ENCODE measurements at regions not wholly inside any gene's neighbourhood (a gene's known extent, or its start where the extent isn't known, plus 50 kb on each side); places are given as distances from the start of the nearest gene placed in this dataset.

DNA sequence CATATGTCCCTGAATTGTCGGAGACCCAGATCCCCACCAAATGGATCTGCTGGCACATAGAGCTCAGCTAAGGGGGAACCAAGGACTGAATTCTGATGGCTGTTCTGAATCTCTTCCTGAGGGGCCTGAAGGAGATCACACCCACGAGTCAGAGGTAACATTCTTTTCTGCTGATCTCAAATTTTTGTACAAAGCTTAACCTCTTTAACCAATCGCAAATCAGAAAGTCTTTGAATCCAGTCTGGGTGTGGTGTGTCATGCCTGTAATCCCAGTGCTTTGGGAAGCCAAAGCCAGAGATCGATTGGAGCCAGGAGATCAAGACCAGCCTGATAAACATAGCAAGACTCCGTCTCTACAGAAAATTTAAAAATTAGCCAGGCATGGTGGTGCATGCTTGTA is 62.8 kb upstream of the PRRC2C start:
- Histone ChIP-seq H3K4me2 (ENCODE audit: low read length) (no peak overlapping the region), H3K9me2 (ENCODE audit: insufficient read depth, low read length) (no peaks in the 10 kb centered on the region), H3K79me2 (ENCODE audit: insufficient read depth, low read depth, low read length) (no peaks in the 10 kb centered on the region), H3K27ac (ENCODE audit: low read depth, low read length, poor library complexity, severe bottlenecking) (no peak overlapping the region), H3K4me1 (ENCODE audit: insufficient read depth, low read length, poor library complexity, severe bottlenecking) (no peaks in the 10 kb centered on the region), H3K36me3 (ENCODE audit: insufficient read depth, low read length) (no peaks in the 10 kb centered on the region), H4K20me1 (ENCODE audit: insufficient read depth, low read length) (no peaks in the 10 kb centered on the region), H2AFZ (ENCODE audit: low read length) (no peak overlapping the region), H3K9me3 (ENCODE audit: low read length) (no peaks in the 10 kb centered on the region), H3K4me3 (ENCODE audit: low read depth, low read length, poor library complexity, severe bottlenecking) (no peak overlapping the region)
- DNase-seq (ENCODE audit: low spot score) = no peak
- TF ChIP-seq EZH2phosphoT487 (IDR thresholded peaks at IDR 0.05; ENCODE audit: borderline replicate concordance, low read depth, low read length) = no peak
- TF ChIP-seq, protein P1, sequence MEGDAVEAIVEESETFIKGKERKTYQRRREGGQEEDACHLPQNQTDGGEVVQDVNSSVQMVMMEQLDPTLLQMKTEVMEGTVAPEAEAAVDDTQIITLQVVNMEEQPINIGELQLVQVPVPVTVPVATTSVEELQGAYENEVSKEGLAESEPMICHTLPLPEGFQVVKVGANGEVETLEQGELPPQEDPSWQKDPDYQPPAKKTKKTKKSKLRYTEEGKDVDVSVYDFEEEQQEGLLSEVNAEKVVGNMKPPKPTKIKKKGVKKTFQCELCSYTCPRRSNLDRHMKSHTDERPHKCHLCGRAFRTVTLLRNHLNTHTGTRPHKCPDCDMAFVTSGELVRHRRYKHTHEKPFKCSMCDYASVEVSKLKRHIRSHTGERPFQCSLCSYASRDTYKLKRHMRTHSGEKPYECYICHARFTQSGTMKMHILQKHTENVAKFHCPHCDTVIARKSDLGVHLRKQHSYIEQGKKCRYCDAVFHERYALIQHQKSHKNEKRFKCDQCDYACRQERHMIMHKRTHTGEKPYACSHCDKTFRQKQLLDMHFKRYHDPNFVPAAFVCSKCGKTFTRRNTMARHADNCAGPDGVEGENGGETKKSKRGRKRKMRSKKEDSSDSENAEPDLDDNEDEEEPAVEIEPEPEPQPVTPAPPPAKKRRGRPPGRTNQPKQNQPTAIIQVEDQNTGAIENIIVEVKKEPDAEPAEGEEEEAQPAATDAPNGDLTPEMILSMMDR (conservative IDR thresholded peaks at IDR 0.05; ENCODE audit: low read length) = no peak
- no TSS peak for BruUV-seq (replicated peaks)
- CTCF ChIA-PET (ENCODE audit: unreplicated experiment) = no interaction called here
- intact Hi-C loops (cut with micrococcal nuclease; ENCODE audit: unreplicated experiment) = no loop called here
- POLR2A ChIA-PET = interaction anchor here (0.7 kb wide), 1 partner anchor 10 kb away, joined by 4 read pairs; no protein-coding TSS in a partner anchor

DNA sequence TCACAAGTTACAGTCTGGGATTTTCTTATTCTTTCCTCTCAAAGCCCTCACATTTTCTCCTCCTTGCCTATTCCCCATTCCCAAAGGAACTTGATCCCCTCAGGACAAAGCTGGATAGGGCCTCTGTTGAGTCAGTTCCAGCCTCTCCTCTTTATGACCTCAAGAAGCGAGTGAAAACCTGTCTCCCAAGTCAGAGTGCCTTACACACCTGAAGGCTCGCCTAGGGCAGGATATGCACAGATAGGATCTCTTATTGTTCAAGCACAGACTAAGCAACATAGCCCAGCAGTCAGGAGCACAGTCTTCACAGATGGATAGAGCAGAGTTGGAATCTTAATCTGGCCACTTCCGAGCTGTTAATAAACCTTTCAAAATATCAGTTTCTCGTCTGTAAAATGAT is 60.8 kb upstream of the PRRC2C start:
- no peak overlapping the region for H3K27ac ChIP-seq (ENCODE audit: low read depth, low read length, poor library complexity, severe bottlenecking)
- H2AFZ ChIP-seq (ENCODE audit: low read length) = no peak overlapping the region
- H3K36me3 ChIP-seq (ENCODE audit: insufficient read depth, low read length) = no peaks in the 10 kb centered on the region
- no peaks in the 10 kb centered on the region for H3K9me3 ChIP-seq (ENCODE audit: low read length)
- H3K4me2 ChIP-seq (ENCODE audit: low read length) = no peak overlapping the region
- POLR2A ChIA-PET = interaction anchor here (1.1 kb wide), 1 partner anchor 18 kb away, joined by 6 read pairs; no protein-coding TSS in a partner anchor
- BruUV-seq (replicated peaks) = no TSS peak
- no peak overlapping the region for H3K4me3 ChIP-seq (ENCODE audit: low read depth, low read length, poor library complexity, severe bottlenecking)
- H4K20me1 ChIP-seq (ENCODE audit: insufficient read depth, low read length) = no peaks in the 10 kb centered on the region
- H3K79me2 ChIP-seq (ENCODE audit: insufficient read depth, low read depth, low read length) = no peaks in the 10 kb centered on the region
- no peaks in the 10 kb centered on the region for H3K9me2 ChIP-seq (ENCODE audit: insufficient read depth, low read length)
- CTCF ChIA-PET (ENCODE audit: unreplicated experiment) = no interaction called here
- DNase-seq (ENCODE audit: low spot score) = no peak
- no peaks in the 10 kb centered on the region for H3K4me1 ChIP-seq (ENCODE audit: insufficient read depth, low read length, poor library complexity, severe bottlenecking)
- intact Hi-C loops (cut with micrococcal nuclease; ENCODE audit: unreplicated experiment) = no loop called here
- TF ChIP-seq EZH2phosphoT487 (IDR thresholded peaks at IDR 0.05; ENCODE audit: borderline replicate concordance, low read depth, low read length) = no peak
- TF ChIP-seq, protein P1 (conservative IDR thresholded peaks at IDR 0.05; ENCODE audit: low read length) = no peak

DNA sequence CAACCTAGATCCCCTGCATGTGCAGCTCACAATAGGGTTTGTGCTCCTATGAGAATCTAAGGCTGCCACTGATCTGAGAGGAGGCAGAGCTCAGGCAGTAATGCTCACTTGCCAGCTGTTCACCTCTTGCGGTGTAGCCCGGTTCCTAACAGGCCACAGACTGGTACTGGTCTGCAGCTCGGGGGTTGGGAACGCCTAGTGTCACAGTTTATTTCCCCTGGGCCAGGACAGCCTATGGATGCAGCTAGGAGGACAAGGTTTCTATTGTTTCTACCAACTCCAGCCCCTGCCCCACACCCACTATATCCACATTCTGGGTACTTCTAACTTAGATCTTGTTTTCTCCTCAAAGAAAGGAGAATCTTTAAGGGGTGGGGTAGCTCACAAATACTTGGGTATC is 58.7 kb upstream of the PRRC2C start:
- H4K20me1 ChIP-seq (ENCODE audit: insufficient read depth, low read length) = no peaks in the 10 kb centered on the region
- no peaks in the 10 kb centered on the region for H3K79me2 ChIP-seq (ENCODE audit: insufficient read depth, low read depth, low read length)
- DNase-seq (ENCODE audit: low spot score) = no peak
- H3K9me3 ChIP-seq (ENCODE audit: low read length) = no peaks in the 10 kb centered on the region
- no peaks in the 10 kb centered on the region for H3K4me1 ChIP-seq (ENCODE audit: insufficient read depth, low read length, poor library complexity, severe bottlenecking)
- no peak overlapping the region for H3K27ac ChIP-seq (ENCODE audit: low read depth, low read length, poor library complexity, severe bottlenecking)
- ChIA-PET CTCF (ENCODE audit: unreplicated experiment) (no interaction called here), POLR2A (no interaction called here)
- H3K36me3 ChIP-seq (ENCODE audit: insufficient read depth, low read length) = no peaks in the 10 kb centered on the region
- no peak overlapping the region for H3K4me3 ChIP-seq (ENCODE audit: low read depth, low read length, poor library complexity, severe bottlenecking)
- TF ChIP-seq EZH2phosphoT487 (IDR thresholded peaks at IDR 0.05; ENCODE audit: borderline replicate concordance, low read depth, low read length) = no peak
- TF ChIP-seq, protein P1 (conservative IDR thresholded peaks at IDR 0.05; ENCODE audit: low read length) = no peak
- no TSS peak for BruUV-seq (replicated peaks)
- intact Hi-C loops (cut with micrococcal nuclease; ENCODE audit: unreplicated experiment) = no loop called here
- no peak overlapping the region for H2AFZ ChIP-seq (ENCODE audit: low read length)
- H3K4me2 ChIP-seq (ENCODE audit: low read length) = no peak overlapping the region
- no peaks in the 10 kb centered on the region for H3K9me2 ChIP-seq (ENCODE audit: insufficient read depth, low read length)
